Smooth muscle cell (in vitro differentiated cells): ENCODE measurements at regions not wholly inside any gene's neighbourhood (a gene's known extent, or its start where the extent isn't known, plus 50 kb on each side); places are given as distances from the start of the nearest gene placed in this dataset.
"Not testable (repeated sequence)": the region's sequence is repeated elsewhere in the genome, so short reads cannot be mapped to it uniquely, and the experiment has no call there.

ENCODE experiments used
- DNase-seq: peaks from one replicate; lab custom pipeline; 2025; ENCODE audit not compliant: unreplicated experiment; lab: John Stamatoyannopoulos, UW
- H2AFZ ChIP-seq: fragments of 200-600 bp; sonication (generic); 2 replicates; pipeline ENCODE4 v1.6.0; 2016; ENCODE audit warnings: antibody characterized with exemption, low read depth, mild to moderate bottlenecking
- H3F3A ChIP-seq: fragments of 200-600 bp; sonication (generic); 2 replicates; pipeline ENCODE4 v1.6.0; 2017; ENCODE audit warnings: antibody characterized with exemption, low read depth
- H3K27ac ChIP-seq: fragments of 200-600 bp; sonication (generic); 2 replicates; pipeline ENCODE4 v1.5.1; 2016; ENCODE audit warnings: low read depth, mild to moderate bottlenecking
- H3K27me3 ChIP-seq: fragments of 200-600 bp; sonication (generic); 2 replicates; pipeline ENCODE4 v1.6.1; 2016; ENCODE audit warnings: low read depth, mild to moderate bottlenecking
- H3K36me3 ChIP-seq: fragments of 200-600 bp; sonication (generic); 2 replicates; pipeline ENCODE4 v1.5.1; 2016; ENCODE audit warnings: low read depth
- H3K4me1 ChIP-seq: fragments of 200-600 bp; sonication (generic); 2 replicates; pipeline ENCODE4 v1.5.1; 2016; ENCODE audit warnings: low read depth
- H3K4me2 ChIP-seq: fragments of 200-600 bp; sonication (generic); 2 replicates; pipeline ENCODE4 v1.6.0; 2016; ENCODE audit warnings: mild to moderate bottlenecking
- H3K4me3 ChIP-seq: fragments of 200-600 bp; sonication (generic); 2 replicates; pipeline ENCODE4 v1.5.1; 2016; ENCODE audit warnings: mild to moderate bottlenecking
- H3K79me2 ChIP-seq: fragments of 200-600 bp; sonication (generic); 2 replicates; pipeline ENCODE4 v1.6.0; 2016; ENCODE audit warnings: low read depth, mild to moderate bottlenecking
- H3K9ac ChIP-seq: fragments of 200-600 bp; sonication (generic); 2 replicates; pipeline ENCODE4 v1.6.0; 2016; ENCODE audit warnings: low read depth
- H3K9me3 ChIP-seq: fragments of 200-600 bp; sonication (generic); replicated peaks from 2 replicates; pipeline ENCODE4 v1.5.1; 2016; ENCODE audit warnings: low read depth
- H4K20me1 ChIP-seq: fragments of 200-600 bp; sonication (generic); 2 replicates; pipeline ENCODE4 v1.6.0; 2016; ENCODE audit warnings: low read depth
- WGBS: methylation state at CpG from one replicate; pipeline ENCODE4 v1.1.7; 2016; ENCODE audit warnings: low lambda C conversion rate; 5-methylcytosine and 5-hydroxymethylcytosine counted together

GRCh38 chr15:32313446-32314209 is 89.5 kb downstream of the GOLGA8K start:
- H3K27me3 ChIP-seq, H3K36me3 ChIP-seq, H3F3A ChIP-seq, H3K27ac ChIP-seq, H2AFZ ChIP-seq, H3K4me1 ChIP-seq, H3K4me2 ChIP-seq, H3K79me2 ChIP-seq, H3K9me3 ChIP-seq, DNase-seq, H4K20me1 ChIP-seq, H3K4me3 ChIP-seq, H3K9ac ChIP-seq: not testable (repeated sequence)
- 97% methylated on average over 18 of the region's 77 CpGs for WGBS

- not testable (repeated sequence) for H4K20me1 ChIP-seq, H3K36me3 ChIP-seq, H3K9me3 ChIP-seq, H2AFZ ChIP-seq, H3K9ac ChIP-seq, DNase-seq, H3K4me3 ChIP-seq, H3K27me3 ChIP-seq, H3F3A ChIP-seq, H3K79me2 ChIP-seq, H3K27ac ChIP-seq, H3K4me1 ChIP-seq, H3K4me2 ChIP-seq
- 100% methylated on average over 4 of the region's 37 CpGs for WGBS
These were observed 90.4 kb downstream of the GOLGA8K start for GRCh38 chr15:32312721-32313120.

DNA sequence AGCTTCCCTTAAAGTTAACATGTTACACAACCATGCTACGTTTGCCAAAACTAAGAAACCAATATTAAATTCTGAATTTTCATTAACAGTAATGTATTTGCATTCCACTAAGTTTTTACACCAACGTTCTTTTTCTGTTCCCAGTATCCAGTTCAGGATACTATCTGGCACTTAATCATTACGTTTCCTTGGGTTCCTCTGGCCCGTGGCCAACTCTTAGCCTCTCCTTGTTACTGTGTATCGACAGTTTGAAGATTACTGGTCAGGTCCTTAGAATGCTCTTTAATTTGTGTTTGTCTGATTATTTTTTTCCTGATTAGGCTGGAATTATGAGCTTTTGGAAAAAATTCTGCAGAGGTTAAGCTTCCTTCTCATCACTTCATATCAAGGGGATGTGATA is 95.5 kb downstream of the GOLGA8K start:
- H3K27ac ChIP-seq, H3K27me3 ChIP-seq, H3F3A ChIP-seq, H3K79me2 ChIP-seq, H3K9me3 ChIP-seq, H3K36me3 ChIP-seq, H4K20me1 ChIP-seq, DNase-seq, H3K4me2 ChIP-seq, H3K4me3 ChIP-seq, H3K9ac ChIP-seq, H2AFZ ChIP-seq, H3K4me1 ChIP-seq: not testable (repeated sequence)
- WGBS = 84% methylated on average over 5 of the region's 5 CpGs

DNA sequence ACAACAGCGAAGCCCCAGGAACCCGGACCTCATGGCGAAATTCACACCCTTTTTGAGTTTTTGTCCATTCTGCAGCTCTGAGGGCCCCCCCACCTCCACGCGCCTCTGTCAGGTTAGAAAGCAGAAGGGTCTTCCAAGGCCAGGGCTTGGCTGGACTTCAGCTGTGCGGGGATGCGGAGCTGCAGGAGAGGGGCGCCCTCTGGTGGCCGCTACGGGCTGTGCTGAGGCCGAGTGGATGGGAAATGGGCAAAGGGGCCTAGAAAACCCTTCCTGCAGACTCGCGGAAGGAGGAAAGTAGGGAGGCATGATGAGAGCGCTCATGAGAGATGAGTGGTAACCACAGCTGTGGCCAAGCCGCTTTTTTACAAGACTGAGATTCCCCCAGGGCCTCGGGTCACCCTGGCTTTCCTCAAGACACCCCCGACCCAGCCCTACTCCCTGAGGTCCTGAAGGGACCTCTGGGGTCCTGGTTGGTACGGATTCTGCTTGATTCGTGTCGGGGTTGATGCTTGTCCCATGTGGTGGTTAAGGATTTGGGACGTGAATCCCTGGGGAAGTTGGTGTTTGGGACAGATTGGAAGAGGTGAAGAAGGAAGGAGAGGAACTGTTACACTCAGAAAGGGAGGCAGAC is 126.8 kb downstream of the GOLGA8K start:
- not testable (repeated sequence) for H3K9ac ChIP-seq, H2AFZ ChIP-seq, H3K9me3 ChIP-seq, H3K27me3 ChIP-seq, H3K79me2 ChIP-seq, H3F3A ChIP-seq, H4K20me1 ChIP-seq, DNase-seq, H3K36me3 ChIP-seq, H3K4me3 ChIP-seq, H3K4me1 ChIP-seq, H3K27ac ChIP-seq, H3K4me2 ChIP-seq
- WGBS = no CpG with 5 or more reads among the region's 21 CpGs

- not testable (repeated sequence) for H3K27me3 ChIP-seq, H3K27ac ChIP-seq, H4K20me1 ChIP-seq, H3K79me2 ChIP-seq, DNase-seq, H3K4me2 ChIP-seq, H3K4me3 ChIP-seq, H2AFZ ChIP-seq, H3F3A ChIP-seq, H3K9me3 ChIP-seq, H3K36me3 ChIP-seq, H3K9ac ChIP-seq, H3K4me1 ChIP-seq
- WGBS = 88% methylated on average over 3 of the region's 7 CpGs
These were observed 149.1 kb downstream of the GOLGA8K start for GRCh38 chr15:32253958-32254357.

DNA sequence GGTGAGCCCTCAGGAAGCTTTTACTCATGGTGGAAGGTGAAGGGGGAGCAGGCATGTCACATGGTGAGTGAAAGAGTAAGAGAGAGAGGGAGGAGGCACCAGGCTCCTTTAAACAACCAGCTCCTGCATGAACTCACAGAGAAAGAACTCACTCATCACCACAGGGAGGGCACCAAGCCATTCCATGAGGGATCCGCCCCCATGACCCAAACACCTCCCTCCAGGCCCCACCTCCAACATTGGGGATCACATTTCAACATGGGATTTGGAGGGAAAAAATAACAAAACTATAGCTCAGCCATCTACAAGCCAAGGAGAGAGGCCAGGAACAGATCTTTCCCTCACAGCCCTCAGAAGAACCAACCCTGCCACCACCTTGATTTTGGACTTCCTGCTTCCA is 153.9 kb downstream of the GOLGA8K start:
- H3K9me3 ChIP-seq, H3F3A ChIP-seq, H3K79me2 ChIP-seq, H3K9ac ChIP-seq, H3K36me3 ChIP-seq, H2AFZ ChIP-seq, H4K20me1 ChIP-seq, H3K4me1 ChIP-seq, DNase-seq, H3K4me3 ChIP-seq, H3K27ac ChIP-seq, H3K27me3 ChIP-seq, H3K4me2 ChIP-seq: not testable (repeated sequence)
- 100% methylated on average over 1 of the region's 1 CpG for whole genome bisulfite sequencing

DNA sequence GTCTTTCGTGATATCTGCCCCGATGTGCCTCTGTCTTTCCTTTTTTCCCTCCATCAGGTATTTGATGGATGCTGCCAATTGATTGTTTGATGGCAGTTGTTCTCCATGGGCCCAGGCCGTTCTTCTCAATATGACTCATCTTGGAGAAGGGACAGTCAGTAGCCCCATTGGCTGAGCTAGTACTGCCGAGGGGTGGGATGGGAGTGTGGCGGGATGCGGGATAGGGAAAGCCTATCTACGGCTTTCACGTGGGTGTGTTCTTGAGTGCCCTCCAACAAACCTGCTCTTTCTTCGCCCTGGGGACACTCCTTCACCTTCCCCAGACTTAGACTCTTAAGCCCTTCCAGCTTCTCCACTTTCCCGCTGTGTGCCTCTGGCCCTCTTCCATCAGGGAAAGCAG is 159.4 kb downstream of the GOLGA8K start:
- not testable (repeated sequence) for H3K4me2 ChIP-seq, H3K9me3 ChIP-seq, H3K79me2 ChIP-seq, DNase-seq, H3K9ac ChIP-seq, H2AFZ ChIP-seq, H4K20me1 ChIP-seq, H3K27me3 ChIP-seq, H3K36me3 ChIP-seq, H3K4me1 ChIP-seq, H3K27ac ChIP-seq, H3K4me3 ChIP-seq, H3F3A ChIP-seq
- WGBS = no CpG with 5 or more reads among the region's 10 CpGs

DNA sequence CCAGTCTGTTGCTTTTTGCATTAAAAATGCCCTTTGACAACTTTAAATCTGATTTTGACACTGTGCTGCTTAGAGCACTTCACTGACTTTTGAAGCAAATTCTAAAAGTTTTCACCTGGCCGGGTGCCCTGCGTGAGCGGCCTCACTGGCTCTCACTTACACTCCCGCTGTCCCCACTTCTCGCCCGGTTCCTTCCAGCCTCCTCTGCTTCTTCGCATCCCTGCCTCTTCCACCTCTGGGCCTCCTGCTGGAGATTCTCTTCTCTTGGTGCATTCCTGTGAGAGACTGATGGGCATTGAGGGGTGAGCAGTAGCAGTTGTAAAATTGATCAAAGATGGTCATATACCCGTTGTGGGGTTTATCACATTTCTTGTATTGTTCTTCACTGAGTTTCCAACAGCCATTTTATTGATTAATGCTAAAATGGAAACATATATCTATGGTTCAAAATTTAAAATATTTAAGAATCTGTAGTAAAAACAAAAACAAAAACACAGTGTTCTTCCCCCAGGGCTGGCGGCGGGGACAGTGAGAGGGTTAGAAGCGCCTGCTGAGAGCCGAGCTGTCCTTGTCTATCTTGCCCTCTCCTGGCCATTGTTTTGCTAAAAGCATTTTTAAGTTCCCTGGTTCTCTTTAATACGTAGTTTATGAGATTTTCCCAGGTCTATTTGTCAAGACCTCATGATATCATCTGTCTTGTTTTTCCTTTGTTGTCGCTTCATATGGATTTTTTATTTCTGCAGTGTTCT is 160.1 kb downstream of the GOLGA8K start:
- H3K4me3 ChIP-seq, H3K79me2 ChIP-seq, H3K27me3 ChIP-seq, H3K9ac ChIP-seq, H3K4me1 ChIP-seq, DNase-seq, H3K36me3 ChIP-seq, H3F3A ChIP-seq, H3K4me2 ChIP-seq, H2AFZ ChIP-seq, H4K20me1 ChIP-seq, H3K9me3 ChIP-seq, H3K27ac ChIP-seq: not testable (repeated sequence)
- 97% methylated on average over 8 of the region's 14 CpGs for WGBS
